HepG2 (cell line): ENCODE measurements at regions not wholly inside any gene's neighbourhood (a gene's known extent, or its start where the extent isn't known, plus 50 kb on each side); places are given as distances from the start of the nearest gene placed in this dataset.

Source experiments
- ATAC-seq: fragments of 200-7000 bp; cut with Tn5 transposase; 3 replicates; pipeline ENCODE4 v1.9.1; 2020; ENCODE audit warnings: mild to moderate bottlenecking, moderate library complexity
- BruUV-seq: library from RNA; stranded (reverse); fragments of 400-500 nt; replicated peaks from 2 replicates; lab custom pipeline; 2021; lab: Mats Ljungman, UMichigan
- CTCF ChIA-PET: fragments of 300-600 bp; formaldehyde crosslinking; extraction: SDS; loops from one replicate; lab custom pipeline; 2021; ENCODE audit warnings: low total read pairs, inconsistent platforms, low intra/inter-chr PET ratio; lab: Yijun Ruan, JAX
- POLR2A ChIA-PET: fragments of 350-600 bp; sonication (Branson Sonifier 250); formaldehyde crosslinking; loops from one replicate; lab custom pipeline; 2020; ENCODE audit warnings: antibody characterized with exemption, inconsistent platforms; lab: Yijun Ruan, JAX
- DNase-seq: peaks from one replicate; pipeline ENCODE4 v3.0.0-alpha.2; 2015; ENCODE audit warnings: low spot score
- FAIRE-seq: peaks from 3 replicates; lab custom pipeline; 2011; peaks lifted over from hg19 to GRCh38; lab: Jason Lieb, UNC
- H2AFZ ChIP-seq: one replicate; pipeline ENCODE4 v1.6.1; 2011; ENCODE audit warnings: low read length, inconsistent platforms
- H3K27ac ChIP-seq: fragments of 300-600 bp; 3 replicates; pipeline ENCODE4 v1.8.0; 2011; ENCODE audit warnings: mixed run types, mild to moderate bottlenecking, mixed read lengths, low read length, inconsistent platforms; ENCODE audit not compliant: insufficient read depth; ENCODE audit errors: extremely low read length
- H3K27me3 ChIP-seq, 2 experiments: fragments of 200-600 bp in 1 of 2; 2 replicates in 1 of 2; 3 replicates in 1 of 2; pipeline versions ENCODE4 v1.6.0 to v1.8.0; 2011; ENCODE audit warnings: low read length in 2 of 2, mild to moderate bottlenecking in 2 of 2, moderate library complexity in 2 of 2, inconsistent platforms in 1 of 2; ENCODE audit not compliant: insufficient read depth in 2 of 2, control insufficient read depth in 1 of 2
- H3K36me3 ChIP-seq, 2 experiments: fragments of 200-600 bp in 1 of 2; replicated peaks in 1 of 2; 2 replicates in 1 of 2; 3 replicates in 1 of 2; pipeline versions ENCODE4 v1.5.1 to v1.8.0; 2011; ENCODE audit warnings: low read length in 2 of 2, inconsistent platforms in 1 of 2; ENCODE audit not compliant: insufficient read depth in 2 of 2, control insufficient read depth in 1 of 2
- H3K4me1 ChIP-seq: 2 replicates; pipeline ENCODE4 v1.5.1; 2012; ENCODE audit warnings: low read length, inconsistent platforms; ENCODE audit not compliant: insufficient read depth
- H3K4me2 ChIP-seq: 2 replicates; pipeline ENCODE4 v1.6.0; 2011; ENCODE audit warnings: low read depth, low read length, inconsistent platforms
- H3K4me3 ChIP-seq, 3 experiments: fragments of 200-600 bp in 1 of 3; sonication (generic), shearing (Covaris generic) in 1 of 3; replicated peaks in 1 of 3; 2 replicates each; pipeline ENCODE4 v1.5.1; 2011 to 2016; ENCODE audit warnings: low read length in 3 of 3, inconsistent platforms in 2 of 3, low read depth in 2 of 3, mild to moderate bottlenecking in 2 of 3, control low read depth in 1 of 3, mixed read lengths in 1 of 3; ENCODE audit not compliant: insufficient read depth in 1 of 3
- H3K79me2 ChIP-seq: one replicate; pipeline ENCODE4 v1.6.1; 2011; ENCODE audit warnings: low read length, inconsistent platforms; ENCODE audit not compliant: insufficient read depth
- H3K9ac ChIP-seq: 2 replicates; pipeline ENCODE4 v1.6.0; 2011; ENCODE audit warnings: mild to moderate bottlenecking, low read depth, low read length, inconsistent platforms; ENCODE audit not compliant: insufficient read depth
- H3K9me3 ChIP-seq: 2 replicates; pipeline ENCODE4 v1.5.1; 2012; ENCODE audit warnings: mild to moderate bottlenecking, low read length
- H4K20me1 ChIP-seq: 2 replicates; pipeline ENCODE4 v1.6.0; 2011; ENCODE audit warnings: inconsistent platforms, mild to moderate bottlenecking, low read length, moderate library complexity; ENCODE audit not compliant: insufficient read depth
- CC2D1A ChIP-seq: sonication (generic); formaldehyde crosslinking; IDR thresholded peaks from 2 replicates; pipeline ENCODE4 v1.8.1; 2023; ENCODE audit warnings: mild to moderate bottlenecking, missing genetic modification reagents
- KMT2B ChIP-seq: IDR thresholded peaks from 2 replicates; pipeline ENCODE4 v1.6.1; 2016; ENCODE audit warnings: missing genetic modification reagents, missing compliant biosample characterization
- NFRKB ChIP-seq: fragments of 450-650 bp; IDR thresholded peaks from 2 replicates; pipeline ENCODE4 v1.6.1; 2017
- SATB2 ChIP-seq: sonication (generic); formaldehyde crosslinking; IDR thresholded peaks from 2 replicates; pipeline ENCODE4 v1.5.0; 2020; ENCODE audit warnings: missing genetic modification reagents
- SRSF4 ChIP-seq: fragments of 200-400 bp; formaldehyde crosslinking; IDR thresholded peaks from one replicate; pipeline ENCODE4 v1.6.1; 2018; ENCODE audit warnings: mild to moderate bottlenecking, low read depth, low read length, moderate library complexity; ENCODE audit not compliant: poor library complexity, severe bottlenecking
- THAP11 ChIP-seq: IDR thresholded peaks from 2 replicates; pipeline ENCODE4 v1.6.1; 2016; ENCODE audit warnings: missing biosample characterization, missing genetic modification reagents
- ZNF292 ChIP-seq: sonication (generic); formaldehyde crosslinking; IDR thresholded peaks from 2 replicates; pipeline ENCODE4 v1.8.1; 2022; ENCODE audit warnings: mild to moderate bottlenecking, low read depth, missing genetic modification reagents, borderline replicate concordance
- ZNF430 ChIP-seq: sonication (generic); formaldehyde crosslinking; IDR thresholded peaks from 2 replicates; pipeline ENCODE4 v1.9.0; 2021; ENCODE audit warnings: mild to moderate bottlenecking, missing genetic modification reagents
- ZNF768 ChIP-seq: sonication (generic); formaldehyde crosslinking; IDR thresholded peaks from 2 replicates; pipeline ENCODE4 v1.4.0; 2020; ENCODE audit warnings: missing genetic modification reagents
- WGBS: methylation state at CpG from one replicate; pipeline ENCODE4 v1.1.6; 2017; ENCODE audit warnings: low lambda C conversion rate; 5-methylcytosine and 5-hydroxymethylcytosine counted together
- in situ Hi-C: cut with HindIII; loops from 2 replicates; pipeline ENCODE4 v1.10.0; 2017; ENCODE audit warnings: low pct_unique_long_range_greater_than_20kb; ENCODE audit not compliant: extremely low pct_ligation_motif_present
- intact Hi-C: fragments of 100-400 bp; cut with micrococcal nuclease; formaldehyde crosslinking; loops from one replicate; pipeline ENCODE4 v1.10.0; 2022; ENCODE audit not compliant: unreplicated experiment
- TF ChIP-seq, protein P1 (sequence below): sonication (generic); formaldehyde crosslinking; IDR thresholded peaks from 2 replicates; pipeline ENCODE4 v1.4.0; 2020; ENCODE audit warnings: missing genetic modification reagents

DNA sequence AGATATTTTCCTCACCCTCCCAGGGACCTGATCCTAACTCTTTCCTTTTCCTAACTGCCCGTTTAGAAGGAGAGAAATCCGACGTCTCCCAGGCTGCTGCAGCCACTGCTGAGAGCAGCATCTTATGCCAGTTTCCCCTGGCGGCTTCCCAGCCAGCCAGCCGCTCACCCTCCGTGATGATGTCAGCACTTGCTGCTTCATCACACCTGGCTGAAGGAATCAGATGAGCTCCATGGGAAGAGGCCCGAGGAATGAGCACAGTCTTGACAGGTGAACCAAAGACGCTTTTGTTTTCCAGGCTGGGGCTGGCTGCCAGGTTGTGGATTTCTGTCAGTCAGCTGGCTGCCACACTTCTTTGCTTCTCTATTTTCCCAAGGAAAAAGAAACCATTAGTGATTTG, 445.1 kb upstream of the RBMS3 start:
- H3K9ac ChIP-seq: no peak overlapping the region
- intact Hi-C loops (no loop called here), in situ Hi-C loops (no loop called here)
- ChIA-PET POLR2A (no interaction called here), CTCF (no interaction called here)
- DNase-seq (no peak), ATAC-seq (no peak), FAIRE-seq (no peak)
- H3K4me3 ChIP-seq: no peak overlapping the region
- no peak overlapping the region for H3K4me2 ChIP-seq
- H3K27ac ChIP-seq: no peak overlapping the region
- H3K36me3 ChIP-seq: no peaks in the 10 kb centered on the region
- H2AFZ ChIP-seq: no peak overlapping the region
- no peaks in the 10 kb centered on the region for H3K9me3 ChIP-seq
- no peaks in the 10 kb centered on the region for H3K79me2 ChIP-seq
- H4K20me1 ChIP-seq: no peaks in the 10 kb centered on the region
- TF ChIP-seq ZNF292 (CRISPR knock-in tag) (no peak), NFRKB (no peak), KMT2B (CRISPR knock-in tag) (no peak), ZNF430 (no peak)
- BruUV-seq: no TSS peak
- H3K27me3 ChIP-seq: no peaks in the 10 kb centered on the region
- no peaks in the 10 kb centered on the region for H3K4me1 ChIP-seq
- WGBS: 0% methylated on average over 8 of the region's 8 CpGs

DNA sequence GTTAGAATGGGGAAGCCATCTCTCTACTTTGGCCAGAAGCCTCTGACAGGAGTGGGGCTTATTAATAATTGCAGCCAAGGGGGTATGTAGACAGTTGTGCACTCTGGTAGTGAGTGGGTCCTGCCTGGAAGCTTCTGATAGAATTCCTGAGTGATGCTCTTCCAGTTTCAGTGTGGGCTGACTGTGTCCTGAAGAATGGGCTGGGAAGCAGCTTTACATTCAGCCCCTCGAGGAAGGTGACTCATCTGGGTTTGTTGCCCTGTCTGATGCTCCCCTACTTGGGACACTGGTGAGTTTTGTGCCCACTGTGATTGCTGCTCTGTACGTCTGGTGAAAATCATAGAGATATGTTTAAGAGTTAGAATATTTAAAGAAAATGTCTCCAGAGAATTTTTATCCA, 444.7 kb upstream of the RBMS3 start:
- POLR2A ChIA-PET: no interaction called here
- no peak overlapping the region for H2AFZ ChIP-seq
- ATAC-seq: no peak
- intact Hi-C loops: no loop called here
- FAIRE-seq: no peak
- H3K36me3 ChIP-seq: no peaks in the 10 kb centered on the region
- no peaks in the 10 kb centered on the region for H3K79me2 ChIP-seq
- H3K9ac ChIP-seq: no peak overlapping the region
- no peaks in the 10 kb centered on the region for H4K20me1 ChIP-seq
- in situ Hi-C loops: no loop called here
- H3K4me2 ChIP-seq: no peak overlapping the region
- BruUV-seq: no TSS peak
- H3K9me3 ChIP-seq: no peaks in the 10 kb centered on the region
- no peak overlapping the region for H3K27ac ChIP-seq
- TF ChIP-seq, protein P1, sequence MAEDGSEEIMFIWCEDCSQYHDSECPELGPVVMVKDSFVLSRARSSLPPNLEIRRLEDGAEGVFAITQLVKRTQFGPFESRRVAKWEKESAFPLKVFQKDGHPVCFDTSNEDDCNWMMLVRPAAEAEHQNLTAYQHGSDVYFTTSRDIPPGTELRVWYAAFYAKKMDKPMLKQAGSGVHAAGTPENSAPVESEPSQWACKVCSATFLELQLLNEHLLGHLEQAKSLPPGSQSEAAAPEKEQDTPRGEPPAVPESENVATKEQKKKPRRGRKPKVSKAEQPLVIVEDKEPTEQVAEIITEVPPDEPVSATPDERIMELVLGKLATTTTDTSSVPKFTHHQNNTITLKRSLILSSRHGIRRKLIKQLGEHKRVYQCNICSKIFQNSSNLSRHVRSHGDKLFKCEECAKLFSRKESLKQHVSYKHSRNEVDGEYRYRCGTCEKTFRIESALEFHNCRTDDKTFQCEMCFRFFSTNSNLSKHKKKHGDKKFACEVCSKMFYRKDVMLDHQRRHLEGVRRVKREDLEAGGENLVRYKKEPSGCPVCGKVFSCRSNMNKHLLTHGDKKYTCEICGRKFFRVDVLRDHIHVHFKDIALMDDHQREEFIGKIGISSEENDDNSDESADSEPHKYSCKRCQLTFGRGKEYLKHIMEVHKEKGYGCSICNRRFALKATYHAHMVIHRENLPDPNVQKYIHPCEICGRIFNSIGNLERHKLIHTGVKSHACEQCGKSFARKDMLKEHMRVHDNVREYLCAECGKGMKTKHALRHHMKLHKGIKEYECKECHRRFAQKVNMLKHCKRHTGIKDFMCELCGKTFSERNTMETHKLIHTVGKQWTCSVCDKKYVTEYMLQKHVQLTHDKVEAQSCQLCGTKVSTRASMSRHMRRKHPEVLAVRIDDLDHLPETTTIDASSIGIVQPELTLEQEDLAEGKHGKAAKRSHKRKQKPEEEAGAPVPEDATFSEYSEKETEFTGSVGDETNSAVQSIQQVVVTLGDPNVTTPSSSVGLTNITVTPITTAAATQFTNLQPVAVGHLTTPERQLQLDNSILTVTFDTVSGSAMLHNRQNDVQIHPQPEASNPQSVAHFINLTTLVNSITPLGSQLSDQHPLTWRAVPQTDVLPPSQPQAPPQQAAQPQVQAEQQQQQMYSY (CRISPR knock-in tag): no peak
- TF ChIP-seq SRSF4: no peak
- no peak for TF ChIP-seq THAP11
- TF ChIP-seq CC2D1A (CRISPR knock-in tag): no peak
- no peak for TF ChIP-seq ZNF768
- no peak for TF ChIP-seq SATB2 (CRISPR knock-in tag)
- TF ChIP-seq, all 625 proteins: peak for 0
- Histone ChIP-seq H3K4me1 (no peaks in the 10 kb centered on the region), H3K27me3 (no peaks in the 10 kb centered on the region), H3K4me3 (no peak overlapping the region)
- 0% methylated on average over 2 of the region's 2 CpGs for WGBS
- CTCF ChIA-PET: no interaction called here
- no peak for DNase-seq
